ENCODE measurements at regions not wholly inside any gene's neighbourhood (a gene's known extent, or its start where the extent isn't known, plus 50 kb on each side); places are given as distances from the start of the nearest gene placed in this dataset.

DNA sequence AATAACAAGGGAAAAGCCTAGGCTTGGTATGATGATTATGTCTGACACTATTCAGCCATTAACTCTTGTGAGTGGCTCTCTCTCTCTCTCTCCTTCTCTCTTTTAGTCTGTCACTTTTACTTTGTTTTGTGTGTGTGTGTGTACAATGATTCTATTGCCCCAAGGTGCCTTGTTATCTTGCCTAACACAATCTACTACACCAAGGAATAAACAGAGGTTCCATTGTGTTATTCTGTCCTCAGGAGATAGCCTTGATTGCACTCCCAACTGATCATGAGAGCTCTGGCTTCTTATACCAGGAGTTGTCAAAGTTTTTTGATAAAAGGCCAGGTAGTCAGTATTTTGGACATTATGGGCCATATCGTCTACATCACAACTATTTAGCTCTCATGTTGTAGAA, 123.4 kb upstream of the CALCR start:
- no peak for TF ChIP-seq YY1 (IDR thresholded peaks at IDR 0.05)
- TF ChIP-seq, protein P1, sequence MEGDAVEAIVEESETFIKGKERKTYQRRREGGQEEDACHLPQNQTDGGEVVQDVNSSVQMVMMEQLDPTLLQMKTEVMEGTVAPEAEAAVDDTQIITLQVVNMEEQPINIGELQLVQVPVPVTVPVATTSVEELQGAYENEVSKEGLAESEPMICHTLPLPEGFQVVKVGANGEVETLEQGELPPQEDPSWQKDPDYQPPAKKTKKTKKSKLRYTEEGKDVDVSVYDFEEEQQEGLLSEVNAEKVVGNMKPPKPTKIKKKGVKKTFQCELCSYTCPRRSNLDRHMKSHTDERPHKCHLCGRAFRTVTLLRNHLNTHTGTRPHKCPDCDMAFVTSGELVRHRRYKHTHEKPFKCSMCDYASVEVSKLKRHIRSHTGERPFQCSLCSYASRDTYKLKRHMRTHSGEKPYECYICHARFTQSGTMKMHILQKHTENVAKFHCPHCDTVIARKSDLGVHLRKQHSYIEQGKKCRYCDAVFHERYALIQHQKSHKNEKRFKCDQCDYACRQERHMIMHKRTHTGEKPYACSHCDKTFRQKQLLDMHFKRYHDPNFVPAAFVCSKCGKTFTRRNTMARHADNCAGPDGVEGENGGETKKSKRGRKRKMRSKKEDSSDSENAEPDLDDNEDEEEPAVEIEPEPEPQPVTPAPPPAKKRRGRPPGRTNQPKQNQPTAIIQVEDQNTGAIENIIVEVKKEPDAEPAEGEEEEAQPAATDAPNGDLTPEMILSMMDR (IDR thresholded peaks at IDR 0.05; ENCODE audit: low read depth, low read length, missing input control) = no peak
- TF ChIP-seq, protein P2, sequence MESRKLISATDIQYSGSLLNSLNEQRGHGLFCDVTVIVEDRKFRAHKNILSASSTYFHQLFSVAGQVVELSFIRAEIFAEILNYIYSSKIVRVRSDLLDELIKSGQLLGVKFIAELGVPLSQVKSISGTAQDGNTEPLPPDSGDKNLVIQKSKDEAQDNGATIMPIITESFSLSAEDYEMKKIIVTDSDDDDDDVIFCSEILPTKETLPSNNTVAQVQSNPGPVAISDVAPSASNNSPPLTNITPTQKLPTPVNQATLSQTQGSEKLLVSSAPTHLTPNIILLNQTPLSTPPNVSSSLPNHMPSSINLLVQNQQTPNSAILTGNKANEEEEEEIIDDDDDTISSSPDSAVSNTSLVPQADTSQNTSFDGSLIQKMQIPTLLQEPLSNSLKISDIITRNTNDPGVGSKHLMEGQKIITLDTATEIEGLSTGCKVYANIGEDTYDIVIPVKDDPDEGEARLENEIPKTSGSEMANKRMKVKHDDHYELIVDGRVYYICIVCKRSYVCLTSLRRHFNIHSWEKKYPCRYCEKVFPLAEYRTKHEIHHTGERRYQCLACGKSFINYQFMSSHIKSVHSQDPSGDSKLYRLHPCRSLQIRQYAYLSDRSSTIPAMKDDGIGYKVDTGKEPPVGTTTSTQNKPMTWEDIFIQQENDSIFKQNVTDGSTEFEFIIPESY (IDR thresholded peaks at IDR 0.05) = no peak

Measured in liver (tissue), 2 donors.